Tibial artery (tissue), 4 donors: ENCODE measurements at regions not wholly inside any gene's neighbourhood (a gene's known extent, or its start where the extent isn't known, plus 50 kb on each side); places are given as distances from the start of the nearest gene placed in this dataset.
"Not testable (repeated sequence)": the region's sequence is repeated elsewhere in the genome, so short reads cannot be mapped to it uniquely, and the experiment has no call there.

Experiments used
- DNase-seq, 2 donors: peaks; one replicate each; pipeline ENCODE4 v3.0.0-alpha.2; 2019
- H3K27ac ChIP-seq, 2 donors: fragments of 200-600 bp; sonication (generic) in 1 of 2; 1 replicate in 1 of 2; 2 replicates in 1 of 2; pipeline ENCODE4 v1.5.1; 2018 to 2019; ENCODE audit warnings: mild to moderate bottlenecking in 1 of 2
- H3K27me3 ChIP-seq, 2 donors: fragments of 200-600 bp; sonication (generic) in 1 of 2; one replicate each; pipeline versions ENCODE4 v1.5.1 to v1.6.0; 2016 to 2019
- H3K36me3 ChIP-seq, 3 donors: fragments of 200-600 bp; sonication (generic) in 2 of 3; one replicate each; pipeline ENCODE4 v1.5.1; 2016 to 2019; ENCODE audit warnings: mild to moderate bottlenecking in 2 of 3
- H3K4me1 ChIP-seq, 4 donors: fragments of 200-600 bp; sonication (generic) in 2 of 4; 1 replicate in 3 of 4; 2 replicates in 1 of 4; pipeline ENCODE4 v1.5.1; 2016 to 2019
- H3K4me3 ChIP-seq, 2 donors: fragments of 200-600 bp; sonication (generic) in 1 of 2; 1 replicate in 1 of 2; 2 replicates in 1 of 2; pipeline ENCODE4 v1.5.1; 2018 to 2019; ENCODE audit warnings: mild to moderate bottlenecking in 2 of 2
- H3K9me3 ChIP-seq, 3 donors: fragments of 200-600 bp; sonication (generic) in 1 of 3; one replicate each; pipeline ENCODE4 v1.5.1; 2016 to 2019
- intact Hi-C: fragments of 100-400 bp; cut with DNase I; formaldehyde crosslinking; loops from one replicate; pipeline ENCODE4 v1.15.0; 2023; ENCODE audit warnings: low total_unique reads
- TF ChIP-seq, protein P1 (sequence below), 2 experiments: fragments of 200-600 bp in 1 of 2; fragments of 450-650 bp in 1 of 2; IDR thresholded peaks; one replicate each; pipeline ENCODE4 v1.5.1; 2017 to 2019; ENCODE audit warnings: antibody characterized with exemption in 2 of 2, mild to moderate bottlenecking in 1 of 2, moderate library complexity in 1 of 2

DNA sequence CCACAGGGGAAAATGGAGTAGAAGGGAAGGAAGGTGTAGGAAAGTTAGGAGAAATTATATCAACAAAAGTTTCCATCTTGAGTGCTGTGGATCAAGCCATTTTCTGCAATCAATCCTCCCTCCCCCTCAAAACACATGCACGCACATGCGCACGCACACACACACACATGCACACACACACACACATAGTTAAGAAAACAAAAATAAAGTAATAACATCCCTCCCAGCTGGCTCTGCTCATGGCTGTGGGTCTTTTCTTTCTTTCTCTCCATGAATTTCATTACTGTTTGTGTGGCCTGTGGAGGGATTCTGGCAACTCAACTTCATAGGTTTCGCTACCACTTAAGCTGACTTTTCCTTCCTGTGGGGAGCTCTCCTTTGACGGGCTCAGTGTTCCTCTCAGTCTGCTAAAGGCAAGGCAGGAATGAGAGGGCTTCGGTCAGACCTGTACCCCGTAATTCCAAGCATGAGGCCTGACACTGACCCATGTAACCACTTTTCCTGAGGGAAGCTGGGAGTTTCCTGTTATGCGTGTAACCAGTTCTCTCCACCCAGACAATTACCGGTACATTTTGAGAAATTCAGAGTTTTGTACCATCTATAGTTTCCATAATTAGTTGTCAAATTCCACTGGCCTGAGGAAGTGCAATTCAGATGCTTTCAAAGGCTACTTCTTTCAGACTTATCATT is 79.8 kb downstream of the ZNF92 start:
- H3K4me3 ChIP-seq, result no peak overlapping the region
- TF ChIP-seq, protein P1, sequence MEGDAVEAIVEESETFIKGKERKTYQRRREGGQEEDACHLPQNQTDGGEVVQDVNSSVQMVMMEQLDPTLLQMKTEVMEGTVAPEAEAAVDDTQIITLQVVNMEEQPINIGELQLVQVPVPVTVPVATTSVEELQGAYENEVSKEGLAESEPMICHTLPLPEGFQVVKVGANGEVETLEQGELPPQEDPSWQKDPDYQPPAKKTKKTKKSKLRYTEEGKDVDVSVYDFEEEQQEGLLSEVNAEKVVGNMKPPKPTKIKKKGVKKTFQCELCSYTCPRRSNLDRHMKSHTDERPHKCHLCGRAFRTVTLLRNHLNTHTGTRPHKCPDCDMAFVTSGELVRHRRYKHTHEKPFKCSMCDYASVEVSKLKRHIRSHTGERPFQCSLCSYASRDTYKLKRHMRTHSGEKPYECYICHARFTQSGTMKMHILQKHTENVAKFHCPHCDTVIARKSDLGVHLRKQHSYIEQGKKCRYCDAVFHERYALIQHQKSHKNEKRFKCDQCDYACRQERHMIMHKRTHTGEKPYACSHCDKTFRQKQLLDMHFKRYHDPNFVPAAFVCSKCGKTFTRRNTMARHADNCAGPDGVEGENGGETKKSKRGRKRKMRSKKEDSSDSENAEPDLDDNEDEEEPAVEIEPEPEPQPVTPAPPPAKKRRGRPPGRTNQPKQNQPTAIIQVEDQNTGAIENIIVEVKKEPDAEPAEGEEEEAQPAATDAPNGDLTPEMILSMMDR (IDR thresholded peaks at IDR 0.05), result no peak
- H3K36me3 ChIP-seq, result no peaks in the 10 kb centered on the region
- H3K27me3 ChIP-seq, result no peaks in the 10 kb centered on the region
- intact Hi-C loops, result no loop called here
- H3K27ac ChIP-seq, result no peak overlapping the region
- no peaks in the 10 kb centered on the region for H3K9me3 ChIP-seq
- no peaks in the 10 kb centered on the region for H3K4me1 ChIP-seq
- DNase-seq, result no peak

DNA sequence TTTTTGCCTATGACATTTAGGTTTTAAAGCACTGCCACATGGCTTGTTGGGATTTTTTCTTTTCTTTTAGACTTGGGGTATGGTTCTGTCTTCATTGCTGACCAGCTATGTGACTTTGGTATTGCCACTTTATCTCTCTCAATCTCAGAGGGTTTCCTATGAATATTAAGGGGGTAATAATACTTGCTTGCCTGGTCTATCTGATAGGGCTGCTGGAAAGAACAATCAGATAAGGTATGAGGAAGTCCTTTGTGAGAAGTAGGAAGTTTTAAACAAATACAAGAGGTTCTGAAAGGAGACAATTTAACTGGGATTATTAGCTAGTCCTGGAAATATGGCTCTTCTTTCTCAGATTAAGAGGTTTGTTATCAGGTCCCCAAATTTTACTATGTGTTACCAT is 80.8 kb downstream of the ZNF92 start:
- no peak for DNase-seq
- Histone ChIP-seq H3K4me3 (no peak overlapping the region), H3K27ac (no peak overlapping the region), H3K9me3 (no peaks in the 10 kb centered on the region), H3K27me3 (no peaks in the 10 kb centered on the region), H3K4me1 (no peaks in the 10 kb centered on the region), H3K36me3 (no peaks in the 10 kb centered on the region)
- TF ChIP-seq, protein P1 (IDR thresholded peaks at IDR 0.05), result no peak
- intact Hi-C loops, result no loop called here

DNA sequence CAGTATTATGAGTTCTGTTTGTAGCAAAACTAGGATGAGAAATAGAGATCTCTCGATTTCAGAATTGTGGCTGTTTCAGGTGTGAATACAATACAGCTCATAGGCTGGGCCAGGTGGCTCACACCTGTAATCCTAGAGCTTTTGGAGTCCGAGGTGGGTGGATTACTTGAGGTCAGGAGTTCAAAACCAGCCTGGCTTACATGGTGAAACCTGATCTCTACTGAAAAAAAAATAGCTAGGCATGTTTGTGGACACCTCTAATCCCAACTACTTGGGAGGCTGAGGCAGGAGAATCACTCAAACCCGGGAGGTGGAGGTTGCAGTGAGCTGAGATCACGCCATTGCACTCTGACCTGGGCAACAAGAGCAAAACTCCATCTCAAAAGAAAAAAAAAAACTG is 81.4 kb downstream of the ZNF92 start:
- H3K36me3 ChIP-seq, H3K4me1 ChIP-seq, H3K27me3 ChIP-seq, DNase-seq, H3K4me3 ChIP-seq, H3K27ac ChIP-seq, intact Hi-C loops, H3K9me3 ChIP-seq: not testable (repeated sequence)

GRCh38 chr7:65457705-65458104 is 84.0 kb downstream of the ZNF92 start:
- no peak for DNase-seq
- Histone ChIP-seq H3K4me3 (no peak overlapping the region), H3K4me1 (peaks cover 0 to 4% (median 0%) of the 10 kb centered on the region in 4 donors), H3K36me3 (no peaks in the 10 kb centered on the region), H3K9me3 (no peaks in the 10 kb centered on the region), H3K27me3 (no peaks in the 10 kb centered on the region), H3K27ac (no peak overlapping the region)
- TF ChIP-seq, protein P1 (IDR thresholded peaks at IDR 0.05), result no peak
- intact Hi-C loops, result no loop called here

GRCh38 chr7:65459438-65459837 is 85.8 kb downstream of the ZNF92 start:
- H3K36me3 ChIP-seq, result no peaks in the 10 kb centered on the region
- intact Hi-C loops, result no loop called here
- TF ChIP-seq, protein P1 (IDR thresholded peaks at IDR 0.05), result no peak

GRCh38 chr7:65462148-65462716 is 88.6 kb downstream of the ZNF92 start:
- H3K4me3 ChIP-seq, result no peak overlapping the region
- TF ChIP-seq, protein P1 (IDR thresholded peaks at IDR 0.05), result no peak
- H3K27ac ChIP-seq, result no peak overlapping the region
- no peak for DNase-seq
- H3K9me3 ChIP-seq, result no peaks in the 10 kb centered on the region
- no peaks in the 10 kb centered on the region for H3K27me3 ChIP-seq
- H3K36me3 ChIP-seq, result no peaks in the 10 kb centered on the region
- intact Hi-C loops, result no loop called here
- H3K4me1 ChIP-seq, result peaks cover 0 to 4% (median 0%) of the 10 kb centered on the region in 4 donors

More at GRCh38 chr7:65459438-65459837, 85.8 kb downstream of the ZNF92 start:
- H3K27ac ChIP-seq, result no peak overlapping the region
- no peak for DNase-seq
- no peak overlapping the region for H3K4me3 ChIP-seq
- H3K4me1 ChIP-seq, result peaks cover 0 to 4% (median 0%) of the 10 kb centered on the region in 4 donors
- no peaks in the 10 kb centered on the region for H3K27me3 ChIP-seq
- H3K9me3 ChIP-seq, result no peaks in the 10 kb centered on the region
